CD4-positive, CD25-positive, alpha-beta regulatory T cell (primary cell): ENCODE measurements at regions not wholly inside any gene's neighbourhood (a gene's known extent, or its start where the extent isn't known, plus 50 kb on each side); places are given as distances from the start of the nearest gene placed in this dataset.

Experiments used
- ATAC-seq, 2 donors: fragments of 150-1000 bp; cut with Tn5 transposase; one replicate each; pipeline ENCODE4 v1.10.0; 2021; ENCODE audit warnings: low read depth in 2 of 2, moderate number of reproducible peaks in 2 of 2, moderate library complexity in 1 of 2
- DNase-seq, 3 donors: peaks; one replicate each; pipeline versions ENCODE4 v3.0.0 to v3.0.0-alpha.2; 2012 to 2022; ENCODE audit warnings: mixed read lengths in 1 of 3
- H3K27ac ChIP-seq: one replicate; pipeline ENCODE4 v1.7.0; 2013; ENCODE audit warnings: mild to moderate bottlenecking, low read length; ENCODE audit not compliant: insufficient read depth, poor library complexity, severe bottlenecking
- H3K27me3 ChIP-seq: one replicate; pipeline ENCODE4 v1.7.0; 2013; ENCODE audit warnings: low read length; ENCODE audit not compliant: control insufficient read depth, insufficient read depth
- H3K36me3 ChIP-seq: one replicate; pipeline ENCODE4 v1.7.0; 2013; ENCODE audit warnings: mild to moderate bottlenecking, low read length, moderate library complexity; ENCODE audit not compliant: control insufficient read depth, insufficient read depth
- H3K4me1 ChIP-seq: 2 replicates; pipeline ENCODE4 v1.7.0; 2013; ENCODE audit warnings: mild to moderate bottlenecking, low read length; ENCODE audit not compliant: insufficient read depth, control insufficient read depth, poor library complexity, severe bottlenecking
- H3K4me3 ChIP-seq: one replicate; pipeline ENCODE4 v1.7.0; 2013; ENCODE audit warnings: low read depth, mild to moderate bottlenecking, low read length, moderate library complexity
- H3K9me3 ChIP-seq, 2 experiments: 1 replicate in 1 of 2; 2 replicates in 1 of 2; pipeline ENCODE4 v1.7.0; 2013; ENCODE audit warnings: low read length in 2 of 2, mild to moderate bottlenecking in 1 of 2, moderate library complexity in 1 of 2; ENCODE audit not compliant: control insufficient read depth in 2 of 2
- H3K27ac Mint-ChIP-seq, 3 donors: one replicate each; pipeline ENCODE4 v1.8.0; 2020 to 2022; ENCODE audit warnings: mild to moderate bottlenecking in 3 of 3, mixed read lengths in 3 of 3, moderate library complexity in 2 of 3
- H3K27me3 Mint-ChIP-seq: one replicate; pipeline ENCODE4 v1.8.0; 2022; ENCODE audit warnings: mild to moderate bottlenecking, mixed read lengths
- H3K36me3 Mint-ChIP-seq: one replicate; pipeline ENCODE4 v1.8.0; 2020; ENCODE audit warnings: mixed read lengths
- H3K4me1 Mint-ChIP-seq, 4 donors: one replicate each; pipeline ENCODE4 v1.8.0; 2020 to 2022; ENCODE audit warnings: mixed read lengths in 4 of 4, mild to moderate bottlenecking in 1 of 4
- H3K4me3 Mint-ChIP-seq, 4 donors: one replicate each; pipeline ENCODE4 v1.8.0; 2020 to 2022; ENCODE audit warnings: mild to moderate bottlenecking in 4 of 4, mixed read lengths in 4 of 4, moderate library complexity in 3 of 4
- H3K9me3 Mint-ChIP-seq, 7 donors: one replicate each; pipeline ENCODE4 v1.8.0; 2020 to 2022; ENCODE audit warnings: mixed read lengths in 7 of 7, mild to moderate bottlenecking in 3 of 7, moderate library complexity in 2 of 7

DNA sequence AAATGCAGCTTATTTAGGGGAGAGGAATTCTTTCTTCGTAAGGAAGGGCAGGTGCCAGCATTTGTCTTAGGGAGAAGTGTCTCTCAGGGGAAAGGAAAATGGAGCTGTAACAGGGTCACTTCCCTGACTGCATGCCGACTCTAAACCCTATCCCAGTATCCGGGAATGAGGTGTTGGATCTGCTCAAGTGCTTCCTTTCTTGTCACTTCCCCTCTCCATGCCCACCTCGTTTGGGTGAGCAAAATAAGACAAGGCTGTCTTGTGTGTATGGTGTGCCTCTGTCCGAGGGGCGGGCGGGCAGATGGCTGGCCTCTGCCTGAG is 230.1 kb upstream of the TPM1 start:
- no peak overlapping the region for H3K27ac ChIP-seq
- ATAC-seq (no peak), DNase-seq (no peak)
- H3K27me3 ChIP-seq = no peaks in the 10 kb centered on the region
- no peaks in the 10 kb centered on the region for H3K4me1 ChIP-seq
- Mint-ChIP-seq H3K9me3 (no peaks in the 10 kb centered on the region), H3K36me3 (no peaks in the 10 kb centered on the region), H3K27ac (no peak overlapping the region), H3K4me3 (no peak overlapping the region), H3K27me3 (peaks cover 10% of the 10 kb centered on the region), H3K4me1 (no peaks in the 10 kb centered on the region)
- no peaks in the 10 kb centered on the region for H3K9me3 ChIP-seq
- H3K36me3 ChIP-seq = no peaks in the 10 kb centered on the region
- no peak overlapping the region for H3K4me3 ChIP-seq

DNA sequence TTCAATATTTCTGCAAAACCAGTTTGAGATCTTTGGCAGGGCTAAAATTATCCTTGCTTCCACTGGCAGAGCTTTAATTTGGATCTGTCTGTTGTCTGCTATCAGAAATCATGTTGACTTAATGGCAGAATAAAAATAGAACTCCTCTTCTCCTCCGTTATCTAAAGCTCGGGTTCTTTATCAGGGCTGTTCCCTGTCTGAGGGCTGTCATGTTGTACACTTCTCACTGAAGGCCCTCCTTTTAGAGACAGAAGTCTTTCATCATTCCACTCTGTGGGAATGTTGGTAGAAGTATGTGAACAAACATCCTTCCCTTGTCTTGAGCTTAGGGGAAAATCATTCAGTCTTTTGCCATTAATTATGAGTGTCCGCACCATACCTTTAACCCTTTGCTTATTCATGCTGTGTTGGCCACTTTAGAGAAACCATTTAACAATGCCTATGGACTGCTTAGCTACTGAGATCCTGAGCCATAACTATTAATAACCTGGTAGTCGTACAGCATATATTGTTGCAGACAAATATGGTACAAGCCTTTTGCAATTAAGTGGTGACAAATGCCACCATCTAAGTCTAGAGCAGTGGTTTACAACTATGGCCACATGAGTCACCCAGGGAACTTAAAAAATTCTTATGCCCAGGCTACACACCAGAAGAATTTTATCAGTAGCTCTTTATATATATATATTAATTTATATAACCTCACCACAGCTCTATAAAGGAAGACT is 226.0 kb upstream of the TPM1 start:
- no peaks in the 10 kb centered on the region for H3K36me3 ChIP-seq
- no peaks in the 10 kb centered on the region for H3K9me3 Mint-ChIP-seq
- no peak overlapping the region for H3K4me3 ChIP-seq
- no peak for ATAC-seq
- H3K27ac Mint-ChIP-seq = no peak overlapping the region
- DNase-seq = no peak
- H3K4me1 ChIP-seq = no peaks in the 10 kb centered on the region
- H3K9me3 ChIP-seq = no peaks in the 10 kb centered on the region
- H3K4me1 Mint-ChIP-seq = no peaks in the 10 kb centered on the region
- peaks cover 16% of the 10 kb centered on the region for H3K27me3 Mint-ChIP-seq
- H3K36me3 Mint-ChIP-seq = no peaks in the 10 kb centered on the region
- no peak overlapping the region for H3K4me3 Mint-ChIP-seq
- no peak overlapping the region for H3K27ac ChIP-seq
- no peaks in the 10 kb centered on the region for H3K27me3 ChIP-seq

DNA sequence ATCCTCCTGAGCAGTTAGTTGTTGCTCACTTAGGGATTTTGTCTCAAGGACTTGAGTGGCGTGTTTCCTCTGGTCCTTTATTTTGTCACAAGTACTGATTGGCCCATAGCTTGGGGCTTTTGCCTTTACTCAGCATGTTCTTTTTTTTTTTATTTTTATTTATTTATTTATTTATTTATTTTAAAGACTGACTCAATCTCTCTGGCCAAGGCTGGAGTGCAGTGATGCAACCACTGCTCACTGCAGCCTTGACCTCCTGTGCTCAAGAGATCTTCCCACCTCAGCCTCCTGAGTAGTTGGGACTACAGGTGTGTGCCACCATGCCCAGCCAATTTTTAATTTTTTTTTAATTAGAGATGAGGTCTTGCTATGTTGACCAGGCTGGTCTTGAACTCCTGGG is 223.9 kb upstream of the TPM1 start:
- no peaks in the 10 kb centered on the region for H3K9me3 Mint-ChIP-seq
- Histone ChIP-seq H3K4me3 (no peak overlapping the region), H3K9me3 (no peaks in the 10 kb centered on the region), H3K27me3 (no peaks in the 10 kb centered on the region), H3K4me1 (no peaks in the 10 kb centered on the region), H3K36me3 (no peaks in the 10 kb centered on the region), H3K27ac (no peak overlapping the region)
- H3K27ac Mint-ChIP-seq = no peak overlapping the region
- peaks cover 16% of the 10 kb centered on the region for H3K27me3 Mint-ChIP-seq
- H3K4me1 Mint-ChIP-seq = no peaks in the 10 kb centered on the region
- H3K36me3 Mint-ChIP-seq = no peaks in the 10 kb centered on the region
- DNase-seq (no peak), ATAC-seq (no peak)
- no peak overlapping the region for H3K4me3 Mint-ChIP-seq

DNA sequence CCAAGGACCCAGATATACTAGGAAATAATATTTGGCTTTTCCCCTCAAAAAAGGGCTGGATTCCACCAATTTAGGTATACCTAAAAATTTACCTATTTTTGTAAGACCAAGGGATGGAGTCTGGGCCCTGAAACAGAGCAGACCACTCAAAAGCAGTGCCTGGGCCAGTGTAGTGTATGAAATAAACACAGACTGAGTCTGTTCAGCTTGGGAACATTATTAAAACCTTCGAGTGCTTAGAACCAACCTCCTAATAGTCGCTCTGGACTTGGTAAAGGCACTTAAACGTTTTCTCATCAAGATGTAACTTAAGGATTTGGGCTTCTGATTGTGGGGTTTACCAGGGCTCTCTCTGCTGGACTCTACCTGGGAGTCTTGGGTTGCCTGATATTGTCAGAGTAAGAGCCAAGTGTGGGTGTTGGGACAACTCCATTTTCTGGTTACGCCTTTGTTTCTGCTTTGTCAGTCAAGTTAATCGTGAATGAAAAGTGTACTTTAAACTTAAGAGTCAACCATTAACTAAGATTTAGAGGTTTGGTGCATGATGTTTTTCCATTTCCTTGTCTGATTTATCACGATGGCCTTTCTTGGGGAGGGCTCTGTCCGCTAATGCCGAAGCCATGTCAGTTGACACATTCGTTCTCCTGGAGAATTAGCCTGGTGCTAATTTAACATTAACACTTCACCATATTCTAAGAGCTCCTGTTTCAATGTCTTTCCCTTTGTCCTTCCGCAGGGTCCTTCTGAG is 221.0 kb upstream of the TPM1 start:
- H3K36me3 Mint-ChIP-seq = no peaks in the 10 kb centered on the region
- no peak for ATAC-seq

DNA sequence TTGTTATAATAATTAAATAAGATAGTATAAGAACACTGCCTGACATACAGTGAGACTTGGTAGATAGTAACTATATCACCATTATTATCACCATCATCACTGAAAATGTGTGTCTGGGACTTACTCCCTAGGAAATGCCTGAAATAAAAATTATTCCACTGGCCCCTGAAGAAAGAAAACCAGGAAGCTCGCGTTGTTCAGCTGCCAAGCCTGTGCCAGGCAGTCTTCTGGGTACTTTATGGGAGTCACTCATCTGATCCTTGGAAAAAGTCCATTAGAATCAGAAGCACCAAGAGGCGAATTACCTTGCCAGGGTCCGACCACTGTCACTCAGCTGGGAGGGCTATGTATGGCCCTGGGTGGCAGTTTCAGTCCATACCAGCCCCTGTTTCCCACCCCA is 220.3 kb upstream of the TPM1 start:
- H3K9me3 ChIP-seq = no peaks in the 10 kb centered on the region
- no peaks in the 10 kb centered on the region for H3K4me1 Mint-ChIP-seq
- no peak for DNase-seq
- H3K36me3 Mint-ChIP-seq = no peaks in the 10 kb centered on the region
- no peak overlapping the region for H3K4me3 Mint-ChIP-seq
- ATAC-seq = no peak
- H3K4me3 ChIP-seq = no peak overlapping the region
- no peaks in the 10 kb centered on the region for H3K27me3 ChIP-seq
- H3K4me1 ChIP-seq = no peaks in the 10 kb centered on the region
- H3K9me3 Mint-ChIP-seq = no peaks in the 10 kb centered on the region
- no peak overlapping the region for H3K27ac Mint-ChIP-seq
- no peaks in the 10 kb centered on the region for H3K36me3 ChIP-seq
- no peak overlapping the region for H3K27ac ChIP-seq
- peaks cover 6% of the 10 kb centered on the region for H3K27me3 Mint-ChIP-seq

More for the DNA sequence above, 221.0 kb upstream of the TPM1 start:
- Mint-ChIP-seq H3K4me3 (no peak overlapping the region), H3K4me1 (no peaks in the 10 kb centered on the region), H3K27me3 (peaks cover 6% of the 10 kb centered on the region), H3K27ac (no peak overlapping the region), H3K9me3 (no peaks in the 10 kb centered on the region)
- H3K27me3 ChIP-seq = no peaks in the 10 kb centered on the region
- no peak for DNase-seq
- H3K9me3 ChIP-seq = no peaks in the 10 kb centered on the region
- no peak overlapping the region for H3K27ac ChIP-seq
- H3K4me3 ChIP-seq = no peak overlapping the region
- H3K4me1 ChIP-seq = no peaks in the 10 kb centered on the region
- H3K36me3 ChIP-seq = no peaks in the 10 kb centered on the region

DNA sequence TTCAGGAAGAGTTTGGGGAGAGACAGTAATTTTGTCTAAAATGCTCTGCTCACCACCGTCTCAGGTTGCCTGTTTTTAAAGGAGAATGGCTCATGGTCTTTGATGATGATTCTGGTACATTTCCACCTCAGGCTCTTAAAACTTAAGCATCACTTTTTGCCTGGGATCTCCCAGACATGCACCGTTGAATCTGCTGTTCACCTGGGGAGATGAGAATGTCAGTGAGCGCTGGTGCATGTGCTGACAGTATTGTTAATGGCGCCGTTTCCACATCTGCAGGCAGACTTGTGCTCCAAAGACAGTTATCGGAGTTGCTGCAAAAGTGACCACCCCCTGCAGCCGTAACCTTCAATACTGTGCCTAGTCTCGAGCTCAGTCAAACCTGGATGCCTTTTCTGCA is 219.0 kb upstream of the TPM1 start:
- no peak overlapping the region for H3K27ac ChIP-seq
- H3K9me3 ChIP-seq = no peaks in the 10 kb centered on the region
- H3K36me3 ChIP-seq = no peaks in the 10 kb centered on the region
- Mint-ChIP-seq H3K4me3 (no peak overlapping the region), H3K9me3 (no peaks in the 10 kb centered on the region), H3K27me3 (peaks cover 15% of the 10 kb centered on the region), H3K4me1 (no peaks in the 10 kb centered on the region), H3K36me3 (no peaks in the 10 kb centered on the region), H3K27ac (no peak overlapping the region)
- no peaks in the 10 kb centered on the region for H3K27me3 ChIP-seq
- no peaks in the 10 kb centered on the region for H3K4me1 ChIP-seq
- no peak overlapping the region for H3K4me3 ChIP-seq
- ATAC-seq (no peak), DNase-seq (no peak)

DNA sequence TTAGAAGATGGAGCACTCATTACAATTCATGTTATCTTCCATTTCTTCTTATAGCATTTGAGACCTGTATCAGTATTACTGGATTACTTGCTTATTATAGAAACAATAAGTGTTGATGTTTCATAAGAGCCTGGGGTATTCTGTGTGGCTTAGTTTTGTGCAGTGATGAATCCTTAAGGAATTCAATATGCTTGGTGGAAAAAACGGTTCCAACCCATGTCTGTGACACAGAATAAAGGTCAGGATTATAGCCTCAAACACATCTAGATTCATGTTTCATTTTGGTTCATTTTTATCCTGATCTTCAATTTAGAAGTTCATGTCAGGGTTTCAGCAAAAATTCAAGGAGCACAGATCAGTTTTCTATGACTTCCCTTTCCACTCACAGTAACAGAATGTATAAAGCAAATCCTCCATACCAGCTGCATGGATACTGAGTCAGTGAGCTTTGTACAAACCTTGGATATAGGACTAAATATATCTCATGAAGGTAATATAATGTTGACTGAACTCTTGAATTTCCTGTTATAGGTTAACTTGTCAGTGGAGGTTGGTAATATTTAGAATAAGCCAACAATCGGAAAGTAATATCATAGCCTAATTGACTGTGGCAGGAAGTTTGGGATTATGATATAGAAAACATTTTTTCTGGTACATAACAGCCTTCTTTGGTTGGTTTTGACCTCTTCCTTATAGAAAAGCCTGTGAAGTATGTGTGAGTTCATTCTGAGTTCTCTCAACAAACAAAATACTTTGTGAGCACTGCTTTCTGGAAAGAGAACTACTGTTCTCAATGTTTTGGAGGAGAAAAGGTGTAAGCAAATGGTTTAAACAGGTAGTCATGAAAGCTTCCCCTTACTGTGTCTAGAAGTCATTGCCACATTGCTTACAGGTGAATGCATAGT is 218.2 kb upstream of the TPM1 start:
- H3K36me3 ChIP-seq = no peaks in the 10 kb centered on the region
- H3K4me3 Mint-ChIP-seq = no peak overlapping the region
- peaks cover 0 to 2% (median 0%) of the 10 kb centered on the region in 7 donors for H3K9me3 Mint-ChIP-seq
- no peaks in the 10 kb centered on the region for H3K9me3 ChIP-seq
- no peak overlapping the region for H3K4me3 ChIP-seq
- peaks cover 15% of the 10 kb centered on the region for H3K27me3 Mint-ChIP-seq
- H3K36me3 Mint-ChIP-seq = no peaks in the 10 kb centered on the region
- ATAC-seq (no peak), DNase-seq (no peak)
- H3K4me1 ChIP-seq = no peaks in the 10 kb centered on the region
- no peaks in the 10 kb centered on the region for H3K4me1 Mint-ChIP-seq
- H3K27ac ChIP-seq = no peak overlapping the region
- H3K27me3 ChIP-seq = no peaks in the 10 kb centered on the region
- no peak overlapping the region for H3K27ac Mint-ChIP-seq
